ENCODE measurements at regions not wholly inside any gene's neighbourhood (a gene's known extent, or its start where the extent isn't known, plus 50 kb on each side); places are given as distances from the start of the nearest gene placed in this dataset.

DNA sequence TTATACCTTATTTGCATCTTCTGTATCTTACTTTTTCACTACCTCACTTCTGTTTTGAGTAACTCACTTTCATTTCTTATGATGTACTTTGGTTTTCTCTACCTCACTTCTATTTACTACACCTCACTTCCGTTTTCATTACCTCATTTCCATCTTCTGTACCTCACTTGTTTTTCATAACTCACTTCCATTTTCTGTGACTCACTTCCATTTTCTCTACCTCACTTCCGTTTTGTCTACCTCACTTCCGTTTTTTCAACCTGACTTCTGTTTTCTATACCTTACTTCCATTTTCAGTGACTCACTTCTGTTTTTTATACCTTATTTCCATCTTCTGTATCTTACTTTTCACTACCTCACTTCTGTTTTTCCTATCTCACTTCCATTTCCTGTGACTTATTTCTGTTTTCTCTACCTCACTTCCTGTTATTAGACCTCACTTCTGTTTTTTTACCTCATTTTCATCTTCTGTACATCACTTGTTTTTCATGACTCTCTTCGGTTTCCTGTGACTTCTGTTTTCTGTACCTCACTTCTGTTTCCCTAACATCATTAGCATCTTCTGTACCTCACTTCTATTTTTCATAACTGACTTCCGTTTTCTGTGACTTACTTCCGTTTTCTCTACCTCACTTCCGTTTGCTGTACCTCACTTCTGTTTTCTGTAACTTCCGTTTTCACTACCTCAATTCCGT is 493.1 kb upstream of the AKR1E2 start:
- DNase-seq = no peak

DNA sequence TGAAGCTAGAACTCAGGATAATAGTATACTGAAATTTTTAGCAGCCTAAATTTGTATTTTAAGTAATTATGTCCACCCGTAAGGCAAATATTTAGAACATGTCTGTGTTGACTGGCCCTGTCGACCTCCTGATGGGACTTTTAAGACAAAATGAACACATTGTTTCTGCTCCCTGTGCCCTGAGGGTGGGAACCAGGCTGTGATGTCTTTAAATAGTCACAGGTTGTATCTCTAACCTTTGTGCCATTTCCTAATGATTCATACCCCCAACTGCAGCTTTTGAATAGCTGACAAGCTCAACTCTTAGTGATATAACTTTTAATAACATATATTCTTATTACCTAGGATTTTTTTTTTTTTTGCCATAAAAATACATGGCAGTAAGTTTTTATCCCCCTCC is 494.9 kb upstream of the AKR1E2 start:
- DNase-seq = no peak

DNA sequence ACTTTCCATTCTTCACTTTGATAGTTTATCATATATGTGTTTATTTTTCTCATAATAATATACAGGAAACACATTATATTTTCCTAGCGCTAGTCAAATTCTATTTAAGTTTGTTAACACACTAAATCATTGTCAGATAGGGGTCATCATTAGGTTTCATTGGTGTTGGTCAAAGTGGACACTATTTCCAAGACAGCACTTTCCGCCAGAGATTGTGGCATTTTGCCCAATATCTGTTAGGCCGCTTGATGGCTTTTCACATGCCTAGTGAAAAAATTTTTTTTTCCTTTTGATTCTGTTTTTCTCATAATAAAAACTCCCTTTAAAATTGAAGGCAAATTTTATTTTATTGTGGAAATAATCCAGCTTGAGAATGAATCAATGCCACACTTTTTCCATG is 495.4 kb upstream of the AKR1E2 start:
- no peak for DNase-seq

DNA sequence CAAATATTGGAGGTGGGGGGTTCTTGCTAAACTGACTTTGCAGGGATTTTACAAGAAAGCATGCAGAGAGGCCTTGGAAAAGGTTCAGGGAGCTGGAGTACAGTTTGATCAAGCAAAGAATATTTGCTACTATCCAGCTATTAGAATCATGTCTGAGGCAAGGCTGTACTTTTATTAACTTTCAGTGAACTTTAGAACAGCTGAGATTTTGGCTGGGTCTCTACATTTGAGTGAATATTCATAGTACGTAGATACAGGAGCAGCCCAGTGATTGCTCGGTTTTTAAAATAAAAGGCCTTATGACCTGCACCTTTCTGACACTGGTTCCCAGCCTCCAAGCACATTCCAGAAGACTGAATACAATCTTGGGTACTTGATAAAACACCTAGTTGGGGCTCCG is 496.8 kb upstream of the AKR1E2 start:
- DNase-seq = no peak

DNA sequence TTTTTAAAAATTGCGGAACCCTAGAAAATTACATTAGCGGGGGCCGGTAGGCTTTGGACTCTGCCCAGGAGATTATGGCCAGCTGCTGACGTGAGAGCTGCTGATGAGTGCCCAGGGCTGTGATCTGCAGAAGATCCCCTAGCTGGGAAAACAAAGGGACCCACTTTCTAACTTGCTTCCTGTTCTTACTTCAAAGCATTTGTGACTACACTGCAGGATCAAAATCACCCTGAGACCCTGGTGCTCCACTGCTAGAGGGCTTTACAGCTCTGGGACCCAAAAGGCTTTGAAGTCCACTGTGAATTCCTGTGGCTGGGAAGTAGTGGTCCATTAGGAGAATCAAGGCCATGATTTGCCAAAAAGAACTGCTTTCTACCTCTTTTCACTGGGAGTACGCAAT is 499.4 kb upstream of the AKR1E2 start:
- no peak for DNase-seq

DNA sequence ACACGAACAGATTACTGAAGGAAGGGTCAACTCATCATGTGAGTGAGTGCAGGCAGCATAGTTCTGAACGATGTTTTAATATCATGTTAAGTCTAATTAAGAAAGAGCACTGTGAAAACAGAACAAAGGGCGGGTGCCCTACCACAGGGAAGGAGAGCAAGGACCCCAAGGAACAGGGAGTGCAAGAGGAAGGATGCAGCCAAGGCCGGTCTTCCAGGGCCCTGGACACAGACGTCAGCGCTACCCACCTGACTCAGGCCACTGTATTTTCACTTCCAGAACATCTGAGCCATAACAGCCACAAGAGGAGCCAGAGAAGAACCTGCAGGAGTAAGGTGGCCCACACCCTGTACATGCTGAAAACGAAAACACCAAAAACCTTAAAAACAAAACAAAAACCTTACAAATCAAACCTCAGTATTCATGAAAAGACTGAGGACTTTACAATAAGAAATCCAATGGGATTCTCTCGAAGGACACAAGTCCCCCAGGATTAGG is 506.1 kb upstream of the AKR1E2 start:
- no peak for DNase-seq

DNA sequence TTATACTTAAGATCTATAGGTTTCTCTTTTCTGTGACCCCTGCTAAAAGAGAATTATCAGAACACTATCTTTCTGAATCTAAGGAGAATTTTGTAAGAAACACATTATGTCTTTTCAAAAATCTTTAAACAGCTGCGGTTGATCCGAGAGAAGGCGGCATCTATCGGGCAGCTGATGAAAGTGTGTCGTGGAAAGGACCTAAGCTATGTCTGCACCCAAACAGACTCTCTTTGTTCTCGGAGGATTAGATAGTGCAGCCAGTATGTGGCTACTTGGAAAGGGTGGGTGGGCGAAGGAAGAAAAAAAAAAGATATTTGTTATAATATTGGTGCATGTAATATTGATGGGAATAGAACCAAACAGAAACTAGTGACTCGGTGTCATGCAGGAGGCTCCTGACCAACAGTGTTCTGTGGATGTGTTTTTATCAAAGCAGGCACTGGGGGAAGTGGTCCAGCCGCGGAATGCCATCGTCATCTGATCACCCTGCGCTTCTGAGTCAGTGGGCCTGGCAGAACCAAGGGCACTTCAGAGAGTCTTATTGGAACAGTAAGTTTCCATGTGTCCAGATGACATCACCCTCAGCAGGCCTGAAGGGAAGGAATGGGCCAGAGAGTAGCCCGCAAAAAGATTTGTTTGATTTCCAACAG is 509.7 kb upstream of the AKR1E2 start:
- DNase-seq = no peak

DNA sequence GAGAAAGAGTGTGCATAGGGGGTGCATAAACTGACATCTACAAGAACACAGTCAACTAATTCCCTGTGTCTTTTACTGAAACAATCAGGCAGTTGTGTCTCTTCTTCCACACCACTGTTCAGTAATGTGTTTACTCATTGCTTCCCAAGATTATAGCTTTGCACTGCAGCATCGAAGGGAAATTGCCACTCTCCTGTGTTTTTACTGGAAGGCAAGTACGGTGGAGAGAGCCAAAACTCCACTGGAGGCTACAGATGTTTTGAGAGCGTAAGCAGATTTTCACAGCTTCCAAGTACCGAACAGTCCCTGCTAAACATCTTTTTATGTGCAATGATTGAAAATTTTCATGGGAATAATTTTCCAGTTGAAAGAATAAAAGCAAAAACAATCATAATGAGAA is 510.5 kb upstream of the AKR1E2 start:
- DNase-seq = no peak

DNA sequence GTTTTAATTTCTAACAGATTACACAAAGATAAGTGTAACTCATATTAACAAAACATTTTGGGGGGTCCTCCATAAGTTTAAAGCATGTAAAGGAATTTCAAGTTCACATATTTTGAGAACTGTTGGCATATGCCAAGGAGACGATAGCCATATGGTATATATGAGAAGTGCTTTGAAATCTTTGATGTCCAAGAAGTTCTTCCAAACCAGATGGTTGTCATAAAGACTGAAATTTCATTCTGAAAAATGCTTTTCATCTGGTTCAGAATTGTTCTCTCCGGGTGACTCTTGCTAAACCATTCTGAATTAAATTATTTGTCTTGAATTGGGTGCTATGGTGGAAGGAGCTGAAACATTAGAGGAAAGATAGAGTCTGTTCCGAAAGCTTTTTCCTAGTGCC is 513.0 kb upstream of the AKR1E2 start:
- DNase-seq = no peak

DNA sequence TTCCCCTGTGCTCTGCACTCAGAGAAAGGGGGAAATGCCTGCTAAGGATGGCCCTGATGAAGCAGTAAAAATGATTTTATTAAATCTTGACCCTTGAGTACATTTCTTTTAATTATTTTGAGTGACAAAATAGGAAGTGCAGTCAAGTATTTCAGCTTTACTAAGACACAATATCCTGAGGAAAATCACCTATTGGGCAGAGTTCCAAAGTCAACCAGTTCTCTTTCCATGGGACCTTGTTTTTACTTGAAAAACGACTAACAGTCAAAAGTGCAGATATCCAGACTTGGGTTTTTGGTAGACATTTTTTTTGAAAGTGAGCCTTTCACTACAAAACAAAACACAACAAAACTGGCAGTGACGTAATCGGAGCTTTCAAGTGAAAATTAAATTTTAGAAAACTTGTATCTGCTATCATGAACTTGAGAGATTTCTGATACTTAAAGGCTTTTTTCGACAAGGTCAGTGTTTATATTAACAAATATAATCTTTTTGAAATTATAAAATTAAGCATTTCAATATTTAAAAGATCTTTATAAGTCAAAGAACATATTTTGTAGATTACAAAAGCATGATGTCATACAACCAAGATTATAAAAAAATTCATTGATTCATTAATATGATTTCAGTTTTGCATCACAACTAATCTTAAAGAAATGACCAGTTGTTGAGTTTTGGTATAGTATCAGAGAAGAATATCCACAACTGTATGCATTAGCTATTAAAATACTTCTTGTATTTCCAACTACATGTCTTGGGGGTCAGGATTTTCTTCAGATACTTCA is 513.8 kb upstream of the AKR1E2 start:
- no peak for DNase-seq

DNA sequence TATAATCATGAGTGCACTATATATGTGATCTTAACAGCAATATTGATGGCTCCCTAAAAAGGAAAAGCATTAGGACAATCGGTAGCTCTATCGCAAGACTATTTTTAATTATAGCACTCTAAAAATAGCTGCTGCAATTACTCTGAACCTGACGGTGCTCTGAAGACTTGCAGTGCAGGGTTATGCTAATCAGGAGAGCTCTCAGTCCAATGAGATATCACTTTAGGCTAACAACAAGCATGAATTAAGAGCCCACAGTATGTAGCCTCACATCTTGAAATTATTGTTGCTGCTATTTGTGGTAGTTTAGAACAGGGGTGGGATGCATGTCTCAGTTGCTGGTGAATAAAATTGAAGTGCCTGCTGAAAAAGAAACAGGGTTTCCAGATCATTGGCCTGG is 515.8 kb upstream of the AKR1E2 start:
- no peak for DNase-seq

DNA sequence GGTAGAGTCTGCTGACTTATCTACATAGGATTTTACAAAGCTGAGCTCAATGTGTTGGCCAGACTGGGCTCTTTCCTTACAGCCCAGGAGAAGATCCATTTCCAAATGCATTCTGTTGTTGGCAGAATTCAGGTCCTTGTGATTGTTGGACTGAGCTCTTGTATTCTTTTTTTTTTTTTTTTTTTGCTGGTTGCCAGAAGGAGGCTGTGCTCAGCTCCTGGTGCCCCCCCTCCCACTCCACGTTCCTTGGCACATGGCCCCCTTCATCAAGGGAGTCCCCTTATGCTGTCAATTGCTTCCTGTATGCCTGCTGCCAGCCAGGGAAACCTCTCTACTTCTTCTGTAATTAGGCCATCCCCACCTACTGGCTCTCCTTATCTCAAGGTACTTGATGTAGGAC is 518.1 kb upstream of the AKR1E2 start:
- DNase-seq = no peak

DNA sequence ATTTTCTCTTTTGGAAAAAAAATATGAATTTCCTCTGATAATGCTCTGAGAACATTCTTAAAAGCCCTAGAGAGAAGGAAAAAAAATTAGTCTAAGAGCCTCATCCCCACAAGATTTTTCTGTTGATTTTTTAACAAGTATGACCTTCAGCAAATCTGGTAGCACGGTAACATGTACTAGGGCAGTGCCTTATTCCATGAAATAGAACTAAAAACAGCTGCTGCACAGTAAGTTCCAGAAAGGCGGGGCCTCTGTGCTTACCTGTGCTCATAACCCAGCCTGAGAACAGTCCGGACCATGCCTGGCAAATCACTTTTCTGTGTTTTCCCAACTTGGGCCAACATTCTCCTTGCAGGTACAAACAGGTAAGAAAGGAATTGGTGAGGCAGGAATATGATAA is 519.1 kb upstream of the AKR1E2 start:
- no peak for DNase-seq

DNA sequence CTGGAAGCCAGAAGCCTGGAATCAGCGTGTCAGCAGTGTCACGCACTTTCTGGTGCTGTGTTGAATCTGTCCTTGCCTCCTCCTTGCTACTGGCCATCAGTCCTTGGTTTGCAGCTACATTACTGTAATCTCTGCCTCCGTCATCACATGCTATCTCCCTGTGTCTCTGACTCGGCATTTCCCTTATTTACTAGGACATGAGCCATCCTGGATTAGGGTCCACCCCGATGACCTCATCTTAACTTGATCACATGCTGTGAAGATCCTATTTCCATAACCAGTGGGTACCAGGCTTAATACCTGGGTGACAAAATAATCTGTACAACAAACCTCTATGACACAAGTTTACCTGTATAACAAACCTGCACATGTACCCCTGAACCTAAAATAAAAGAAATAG is 518.0 kb upstream of the KLF6 start:
- DNase-seq = no peak

DNA sequence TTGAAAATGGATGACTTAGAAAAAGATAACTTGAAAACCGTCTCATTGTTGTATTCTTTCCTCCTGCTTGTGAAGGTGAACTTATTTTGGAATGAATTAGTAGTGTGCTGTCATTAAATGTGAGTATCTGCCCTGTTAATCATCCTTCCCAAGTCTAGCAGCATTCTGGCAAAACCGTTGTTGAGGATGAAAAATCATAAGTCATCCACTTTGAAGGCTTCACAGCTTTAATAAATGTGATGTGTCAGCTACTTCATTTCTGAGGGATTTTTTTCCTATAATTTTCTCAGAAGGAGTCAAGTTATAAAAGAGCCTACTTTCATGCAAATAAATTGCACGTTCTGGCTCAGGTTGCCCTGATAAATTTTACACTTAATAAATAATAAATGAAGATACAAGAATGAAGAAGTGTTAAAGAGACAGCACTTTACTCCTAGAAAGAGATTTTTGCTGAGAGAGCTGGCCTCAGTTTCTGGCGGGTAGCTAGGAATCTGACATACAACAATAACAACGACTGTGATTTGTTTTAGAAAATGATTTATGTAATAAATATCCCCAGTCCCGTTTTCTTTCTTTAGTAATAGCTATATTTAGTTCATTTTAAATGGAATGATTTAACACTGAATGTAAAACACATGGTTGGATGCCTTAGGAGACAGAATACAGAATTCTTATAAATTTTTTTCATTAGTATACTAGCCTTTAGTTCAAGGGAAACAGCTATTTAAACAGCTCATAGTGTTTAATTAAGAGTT is 516.5 kb upstream of the KLF6 start:
- DNase-seq = no peak

DNA sequence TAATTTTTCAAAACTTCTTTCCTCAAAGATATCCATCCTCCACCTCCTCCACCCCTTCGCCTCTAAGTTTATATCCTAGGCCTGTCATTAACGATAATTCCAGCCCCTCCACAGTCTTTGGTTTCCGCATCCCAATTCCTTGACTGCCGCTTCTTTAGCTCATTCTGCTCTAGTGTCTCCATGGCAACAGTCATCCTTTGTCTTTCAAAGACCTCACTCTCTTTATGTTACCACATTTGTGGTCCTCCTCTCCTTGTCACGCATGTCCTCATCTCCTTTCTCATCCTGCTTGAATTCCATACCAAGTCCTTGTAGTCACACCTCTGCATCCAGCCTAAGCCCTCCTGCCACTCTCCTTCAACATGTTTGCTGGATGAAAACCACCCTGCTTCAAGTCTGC is 511.2 kb upstream of the KLF6 start:
- DNase-seq = no peak

DNA sequence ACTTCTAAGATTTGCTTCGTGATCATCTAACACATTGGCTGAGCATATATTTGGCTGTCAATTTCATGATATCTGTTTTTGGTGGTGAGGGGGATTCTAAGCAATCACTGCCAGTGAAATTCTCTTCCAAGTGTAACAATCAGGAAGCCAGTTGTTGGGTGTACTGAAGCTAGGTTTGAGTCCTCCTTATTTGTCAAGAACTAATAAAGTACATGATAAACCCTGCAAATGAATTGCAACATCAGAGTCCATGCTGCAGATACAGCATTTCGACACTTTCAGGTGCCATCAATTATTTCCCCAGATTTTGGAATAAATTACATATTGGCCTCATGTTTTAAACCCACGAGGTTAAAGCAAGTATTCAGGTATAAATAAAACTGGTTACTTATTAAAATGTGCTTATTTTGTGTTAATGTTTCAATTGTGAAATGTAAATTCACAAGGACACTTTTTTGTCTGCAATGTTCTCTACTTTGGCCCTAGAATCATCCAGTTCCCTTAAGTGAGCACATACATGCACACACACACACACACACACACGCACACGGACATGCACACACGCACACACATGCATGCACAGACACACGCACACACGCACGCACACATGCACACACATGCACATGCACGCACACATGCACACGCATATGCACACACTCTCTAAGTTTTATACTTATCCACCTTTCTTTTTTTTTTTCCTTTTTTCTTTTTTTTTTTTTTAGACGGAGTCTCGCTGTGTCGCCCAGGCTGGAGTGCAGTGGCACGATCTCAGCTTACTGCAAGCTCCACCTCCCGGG is 510.2 kb upstream of the KLF6 start:
- no peak for DNase-seq

DNA sequence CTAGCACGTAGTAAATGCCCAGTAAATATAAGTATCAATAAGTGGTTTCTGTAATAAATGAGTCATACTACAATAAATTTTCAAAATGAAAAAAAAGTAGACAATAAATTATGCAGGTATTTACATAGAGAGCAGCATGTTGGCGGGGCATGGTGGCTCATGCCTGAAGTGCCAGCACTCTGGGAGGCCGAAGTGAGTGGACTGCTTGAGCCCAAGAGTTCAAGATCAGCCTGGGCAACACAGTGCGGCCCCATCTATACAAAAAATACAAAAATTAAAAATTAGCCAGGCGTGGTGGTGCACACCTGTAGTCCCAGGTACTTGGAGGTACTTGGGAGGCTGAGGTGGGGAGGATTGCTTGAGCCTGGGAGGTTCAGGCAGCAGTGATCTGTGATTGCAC is 509.3 kb upstream of the KLF6 start:
- DNase-seq = no peak

DNA sequence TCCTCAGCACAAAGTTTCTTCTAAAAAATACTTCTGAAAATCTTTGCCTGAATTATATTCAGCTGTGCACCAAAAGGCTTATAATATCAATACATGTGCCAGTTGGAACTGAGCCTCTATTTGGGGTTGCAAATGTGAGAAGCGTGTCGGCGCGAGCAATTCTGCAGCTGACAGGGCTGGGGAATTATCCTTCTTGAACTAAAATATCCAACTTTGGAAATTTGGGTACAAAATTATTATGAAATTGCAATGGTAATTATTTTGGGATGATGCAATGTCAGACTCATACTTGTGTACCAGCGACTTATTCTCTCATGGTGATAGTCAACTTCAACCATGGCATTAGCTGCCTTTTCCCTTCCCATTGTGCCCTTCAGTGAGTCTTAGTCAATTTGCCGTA is 507.0 kb upstream of the KLF6 start:
- DNase-seq = no peak

DNA sequence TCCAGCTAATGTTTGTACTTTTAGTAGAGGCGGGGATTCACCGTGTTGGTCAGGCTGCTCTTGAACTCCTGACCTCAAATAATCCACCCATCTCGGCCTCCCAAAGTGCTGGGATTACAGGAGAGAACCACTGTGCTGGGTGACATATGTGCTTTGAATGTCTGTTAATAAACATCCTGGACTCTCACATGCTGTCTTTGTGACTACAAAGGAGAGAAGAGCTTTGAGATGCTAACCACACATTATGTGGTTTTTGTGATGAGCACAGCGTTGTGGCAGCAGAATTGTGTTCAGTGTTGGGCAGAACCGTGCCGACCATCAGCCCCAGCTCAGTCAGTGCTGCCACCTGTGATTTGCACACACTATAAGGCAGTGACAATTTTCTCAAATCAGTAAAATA is 500.1 kb upstream of the KLF6 start:
- DNase-seq = no peak

DNA sequence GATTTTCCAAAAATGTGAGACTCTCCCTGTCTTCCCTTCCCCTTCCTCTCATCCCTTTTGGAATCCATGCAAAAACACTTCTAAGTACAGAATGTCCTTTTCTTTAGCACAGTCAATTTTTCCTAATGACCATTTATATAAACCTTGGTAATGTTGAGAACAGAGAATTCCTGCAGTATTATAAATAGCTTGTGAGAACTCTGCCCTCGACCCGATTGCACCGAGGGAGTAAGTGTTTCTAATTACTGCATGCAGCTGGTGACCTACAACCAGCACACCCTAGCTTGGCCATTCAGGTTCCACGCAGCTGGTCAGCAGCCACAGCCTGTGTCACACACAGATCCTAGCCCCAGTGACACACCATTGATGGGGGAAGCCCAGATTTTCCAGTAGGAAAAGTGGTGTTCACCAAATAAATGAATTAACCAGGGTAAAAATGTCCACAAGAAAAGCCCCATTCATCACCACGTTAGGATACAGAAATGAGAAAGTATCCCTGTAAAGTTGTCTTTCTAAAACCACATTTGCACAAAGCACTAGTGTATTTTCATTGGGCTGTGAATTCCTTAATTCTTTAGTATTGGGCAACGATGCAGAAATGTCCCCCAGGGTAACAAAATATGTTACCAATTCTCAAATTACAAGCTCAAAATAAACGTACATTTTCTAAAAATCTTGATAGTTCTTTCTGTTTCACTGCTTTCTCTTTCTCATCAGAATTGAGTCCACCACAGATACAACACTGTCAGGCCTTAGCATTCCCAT is 499.0 kb upstream of the KLF6 start:
- no peak for DNase-seq

DNA sequence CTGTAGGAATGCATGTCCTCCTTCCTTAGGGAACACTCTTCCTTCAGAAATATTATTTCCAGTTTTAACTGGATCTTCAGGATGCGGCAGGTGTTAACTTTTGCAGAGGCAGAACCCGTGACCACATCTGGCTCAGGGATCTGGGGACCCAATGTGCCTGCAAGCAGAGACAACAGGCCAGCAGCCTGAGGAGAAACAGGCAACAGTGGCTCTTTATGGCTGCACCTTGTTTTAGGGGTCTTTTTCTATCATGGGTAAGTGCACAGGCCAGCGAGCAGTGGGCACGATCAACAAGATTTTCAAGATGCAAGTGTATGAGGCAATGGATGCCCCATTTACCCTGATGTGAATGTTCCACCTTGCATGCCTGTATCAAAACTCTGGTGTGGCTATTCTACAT is 497.5 kb upstream of the KLF6 start:
- no peak for DNase-seq

All from SIG-M5 (cell line).